Endodermal cell (in vitro differentiated cells): ENCODE measurements at regions not wholly inside any gene's neighbourhood (a gene's known extent, or its start where the extent isn't known, plus 50 kb on each side); places are given as distances from the start of the nearest gene placed in this dataset.

ENCODE experiments used
- DNase-seq: peaks from one replicate; pipeline ENCODE4 v3.0.0-alpha.2; 2017
- H3K27ac ChIP-seq: 2 replicates; pipeline ENCODE4 v1.5.1; 2013; ENCODE audit warnings: mild to moderate bottlenecking, low read depth, low read length, moderate library complexity
- H3K27me3 ChIP-seq: 2 replicates; pipeline ENCODE4 v1.6.1; 2013; ENCODE audit warnings: mild to moderate bottlenecking, low read length, moderate library complexity; ENCODE audit not compliant: insufficient read depth, control insufficient read depth, poor library complexity, severe bottlenecking
- H3K36me3 ChIP-seq: 2 replicates; pipeline ENCODE4 v1.7.0; 2013; ENCODE audit warnings: mild to moderate bottlenecking, low read length, moderate library complexity; ENCODE audit not compliant: control insufficient read depth, insufficient read depth
- H3K4me1 ChIP-seq: one replicate; pipeline ENCODE4 v1.7.0; 2013; ENCODE audit warnings: low read length; ENCODE audit not compliant: control insufficient read depth, insufficient read depth
- H3K4me3 ChIP-seq: 2 replicates; pipeline ENCODE4 v1.5.1; 2013; ENCODE audit warnings: mild to moderate bottlenecking, low read length, moderate library complexity
- H3K9ac ChIP-seq: 2 replicates; pipeline ENCODE4 v1.6.1; 2013; ENCODE audit warnings: mild to moderate bottlenecking, low read length, moderate library complexity; ENCODE audit not compliant: poor library complexity, severe bottlenecking; ENCODE audit errors: extremely low read depth
- H3K9me3 ChIP-seq: 2 replicates; pipeline ENCODE4 v1.6.1; 2013; ENCODE audit warnings: mild to moderate bottlenecking, low read length, moderate library complexity; ENCODE audit not compliant: control insufficient read depth
- H3K27ac Mint-ChIP-seq: 2 replicates; pipeline ENCODE4 v1.8.0; 2020; ENCODE audit warnings: mixed read lengths
- H3K27me3 Mint-ChIP-seq: 2 replicates; pipeline ENCODE4 v1.8.0; 2021; ENCODE audit warnings: mild to moderate bottlenecking, mixed read lengths; ENCODE audit not compliant: insufficient read depth
- H3K36me3 Mint-ChIP-seq: 2 replicates; pipeline ENCODE4 v1.8.0; 2020; ENCODE audit warnings: low read depth, mixed read lengths
- H3K4me1 Mint-ChIP-seq: 2 replicates; pipeline ENCODE4 v1.8.0; 2020; ENCODE audit warnings: mixed read lengths
- H3K4me3 Mint-ChIP-seq: 2 replicates; pipeline ENCODE4 v1.8.0; 2020; ENCODE audit warnings: mild to moderate bottlenecking, moderate library complexity, mixed read lengths
- H3K9me3 Mint-ChIP-seq: 2 replicates; pipeline ENCODE4 v1.8.0; 2020; ENCODE audit warnings: mild to moderate bottlenecking, mixed read lengths
- WGBS, 2 experiments: methylation state at CpG; one replicate each; pipeline versions ENCODE4 v1.1.5 to v1.1.7; 2013; ENCODE audit warnings: missing lambda C conversion rate in 2 of 2, mixed read lengths in 1 of 2; ENCODE audit not compliant: insufficient coverage in 1 of 2, insufficient read length in 1 of 2; 5-methylcytosine and 5-hydroxymethylcytosine counted together
- TF ChIP-seq, protein P1 (sequence below): fragments of 200-600 bp; sonication (generic); conservative IDR thresholded peaks from 2 replicates; pipeline ENCODE4 v1.5.0; 2021; ENCODE audit warnings: antibody characterized with exemption, mild to moderate bottlenecking

DNA sequence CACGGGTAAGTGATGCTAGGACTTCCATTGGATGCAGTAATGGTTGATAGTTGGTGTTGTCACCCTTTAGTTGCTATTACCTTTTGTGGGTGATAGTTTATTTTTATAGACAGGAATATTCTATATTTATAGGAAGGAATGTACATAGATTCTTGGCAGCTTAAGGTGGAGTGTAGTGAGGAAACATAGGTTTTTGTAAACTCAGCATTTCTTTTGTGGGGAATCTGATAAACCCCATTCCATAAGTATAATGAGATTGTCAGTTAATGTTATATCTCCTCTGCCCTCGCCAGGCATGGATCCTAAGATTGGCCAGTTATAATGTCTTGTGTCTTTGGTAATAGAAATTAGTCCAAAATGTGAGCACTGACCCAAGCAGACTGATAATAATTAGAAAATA, 262.7 kb downstream of the JRKL start:
- H3K9me3 ChIP-seq, result no peaks in the 10 kb centered on the region
- peaks cover 6% of the 10 kb centered on the region for H3K4me1 ChIP-seq
- Mint-ChIP-seq H3K27ac (no peak overlapping the region), H3K27me3 (no peaks in the 10 kb centered on the region), H3K4me1 (peaks cover 10% of the 10 kb centered on the region), H3K36me3 (peaks cover 7% of the 10 kb centered on the region), H3K4me3 (no peak overlapping the region), H3K9me3 (peaks cover 13% of the 10 kb centered on the region)
- H3K36me3 ChIP-seq, result no peaks in the 10 kb centered on the region
- H3K27ac ChIP-seq, result no peak overlapping the region
- H3K4me3 ChIP-seq, result no peak overlapping the region
- 94 to 100% methylated on average over 1 to 2 of the region's 2 CpGs for WGBS, 2 experiments
- no peak for DNase-seq
- TF ChIP-seq, protein P1, sequence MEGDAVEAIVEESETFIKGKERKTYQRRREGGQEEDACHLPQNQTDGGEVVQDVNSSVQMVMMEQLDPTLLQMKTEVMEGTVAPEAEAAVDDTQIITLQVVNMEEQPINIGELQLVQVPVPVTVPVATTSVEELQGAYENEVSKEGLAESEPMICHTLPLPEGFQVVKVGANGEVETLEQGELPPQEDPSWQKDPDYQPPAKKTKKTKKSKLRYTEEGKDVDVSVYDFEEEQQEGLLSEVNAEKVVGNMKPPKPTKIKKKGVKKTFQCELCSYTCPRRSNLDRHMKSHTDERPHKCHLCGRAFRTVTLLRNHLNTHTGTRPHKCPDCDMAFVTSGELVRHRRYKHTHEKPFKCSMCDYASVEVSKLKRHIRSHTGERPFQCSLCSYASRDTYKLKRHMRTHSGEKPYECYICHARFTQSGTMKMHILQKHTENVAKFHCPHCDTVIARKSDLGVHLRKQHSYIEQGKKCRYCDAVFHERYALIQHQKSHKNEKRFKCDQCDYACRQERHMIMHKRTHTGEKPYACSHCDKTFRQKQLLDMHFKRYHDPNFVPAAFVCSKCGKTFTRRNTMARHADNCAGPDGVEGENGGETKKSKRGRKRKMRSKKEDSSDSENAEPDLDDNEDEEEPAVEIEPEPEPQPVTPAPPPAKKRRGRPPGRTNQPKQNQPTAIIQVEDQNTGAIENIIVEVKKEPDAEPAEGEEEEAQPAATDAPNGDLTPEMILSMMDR, result no peak
- H3K9ac ChIP-seq, result no peak overlapping the region
- no peaks in the 10 kb centered on the region for H3K27me3 ChIP-seq

DNA sequence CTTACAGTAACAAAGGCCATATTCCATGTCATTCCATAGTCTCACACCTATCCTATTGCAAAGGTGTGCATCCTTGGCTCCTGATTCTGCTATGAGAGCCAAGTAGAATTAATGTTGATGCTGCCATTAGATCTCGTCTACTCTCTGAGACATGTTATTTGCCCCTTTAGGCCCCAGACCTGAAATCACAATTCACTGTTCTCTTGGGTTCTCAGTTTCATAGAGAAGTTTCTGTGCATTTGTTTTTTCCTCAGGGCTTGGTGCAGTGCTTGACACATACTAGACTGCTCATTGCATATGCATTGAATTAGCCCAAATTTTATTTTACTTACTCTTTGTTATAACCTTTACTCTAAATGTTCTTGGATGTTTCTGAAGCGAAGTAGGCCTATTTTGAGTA, 265.7 kb downstream of the JRKL start:
- Mint-ChIP-seq H3K27ac (no peak overlapping the region), H3K9me3 (peaks cover 14% of the 10 kb centered on the region), H3K36me3 (peaks cover 12% of the 10 kb centered on the region), H3K27me3 (no peaks in the 10 kb centered on the region), H3K4me3 (no peak overlapping the region), H3K4me1 (peaks cover 3% of the 10 kb centered on the region)
- Histone ChIP-seq H3K27ac (no peak overlapping the region), H3K9me3 (no peaks in the 10 kb centered on the region), H3K27me3 (no peaks in the 10 kb centered on the region), H3K4me3 (no peak overlapping the region), H3K36me3 (peaks cover 3% of the 10 kb centered on the region), H3K9ac (no peak overlapping the region), H3K4me1 (no peaks in the 10 kb centered on the region)
- 88 to 94% methylated on average over 2 of the region's 2 CpGs for WGBS, 2 experiments
- TF ChIP-seq, protein P1, result no peak
- DNase-seq, result no peak

DNA sequence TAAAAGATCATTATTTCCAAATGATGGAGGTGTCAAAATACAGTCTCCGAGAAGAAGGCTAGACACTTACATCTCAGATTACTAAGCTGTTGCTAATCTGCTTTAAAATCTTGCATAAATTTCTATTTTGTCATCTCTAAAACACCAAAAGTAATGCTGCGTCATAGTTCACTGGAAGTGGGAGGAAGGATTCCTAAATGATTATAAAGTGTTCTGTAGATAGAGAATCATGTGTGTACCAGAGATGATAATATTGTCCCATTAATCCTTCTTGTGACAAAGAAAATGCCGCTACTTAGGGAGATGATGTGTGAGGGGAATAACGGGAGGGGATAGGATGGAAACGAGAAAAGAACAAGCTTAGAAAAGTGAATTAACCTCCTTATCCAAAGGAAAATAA, 268.6 kb downstream of the JRKL start:
- Mint-ChIP-seq H3K27me3 (no peaks in the 10 kb centered on the region), H3K9me3 (peaks cover 14% of the 10 kb centered on the region), H3K36me3 (peaks cover 14% of the 10 kb centered on the region), H3K4me1 (peaks cover 5% of the 10 kb centered on the region), H3K27ac (no peak overlapping the region), H3K4me3 (no peak overlapping the region)
- Histone ChIP-seq H3K36me3 (peaks cover 3% of the 10 kb centered on the region), H3K27ac (no peak overlapping the region), H3K9ac (no peak overlapping the region), H3K4me1 (no peaks in the 10 kb centered on the region), H3K4me3 (no peak overlapping the region), H3K9me3 (no peaks in the 10 kb centered on the region), H3K27me3 (no peaks in the 10 kb centered on the region)
- TF ChIP-seq, protein P1, result no peak
- no peak for DNase-seq
- WGBS, 2 experiments, result 95% methylated on average over 4 of the region's 5 CpGs; no CpG with 5 or more reads in 1 of the 2 experiments
